Testis (tissue), 2 donors: ENCODE measurements at regions not wholly inside any gene's neighbourhood (a gene's known extent, or its start where the extent isn't known, plus 50 kb on each side); places are given as distances from the start of the nearest gene placed in this dataset.

Source experiments
- DNase-seq: peaks from one replicate; pipeline ENCODE4 v3.0.0-alpha.2; 2019
- H3K27ac ChIP-seq, 2 donors: fragments of 200-600 bp; sonication (generic); one replicate each; pipeline ENCODE4 v1.5.1; 2019
- H3K27me3 ChIP-seq: fragments of 200-600 bp; sonication (generic); one replicate; pipeline ENCODE4 v1.5.1; 2019
- H3K36me3 ChIP-seq: fragments of 200-600 bp; sonication (generic); one replicate; pipeline ENCODE4 v1.5.1; 2017; ENCODE audit warnings: low read depth; ENCODE audit errors: missing control alignments
- H3K4me1 ChIP-seq: fragments of 200-600 bp; sonication (generic); one replicate; pipeline ENCODE4 v1.5.1; 2019
- H3K4me3 ChIP-seq, 2 donors: fragments of 200-600 bp; sonication (generic); one replicate each; pipeline ENCODE4 v1.5.1; 2017 to 2019
- H3K9me3 ChIP-seq: fragments of 200-600 bp; sonication (generic); one replicate; pipeline ENCODE4 v1.5.1; 2017
- CTCF ChIP-seq, 3 experiments: fragments of 450-650 bp in 2 of 3; fragments of 200-600 bp in 1 of 3; sonication (generic) in 1 of 3; IDR thresholded peaks; one replicate each; pipeline ENCODE4 v1.5.1; 2016 to 2019; ENCODE audit warnings: antibody characterized with exemption in 3 of 3, mild to moderate bottlenecking in 2 of 3, moderate library complexity in 1 of 3
- POLR2A ChIP-seq: fragments of 450-650 bp; IDR thresholded peaks from one replicate; pipeline ENCODE4 v1.6.1; 2017; ENCODE audit warnings: antibody characterized with exemption, mild to moderate bottlenecking, moderate library complexity
- WGBS, 2 donors: methylation state at CpG; one replicate each; pipeline ENCODE4 v1.1.5; 2018; 5-methylcytosine and 5-hydroxymethylcytosine counted together
- intact Hi-C: fragments of 100-400 bp; cut with DNase I; formaldehyde crosslinking; loops from one replicate; pipeline ENCODE4 v1.15.1; 2023; ENCODE audit warnings: low total_unique reads

DNA sequence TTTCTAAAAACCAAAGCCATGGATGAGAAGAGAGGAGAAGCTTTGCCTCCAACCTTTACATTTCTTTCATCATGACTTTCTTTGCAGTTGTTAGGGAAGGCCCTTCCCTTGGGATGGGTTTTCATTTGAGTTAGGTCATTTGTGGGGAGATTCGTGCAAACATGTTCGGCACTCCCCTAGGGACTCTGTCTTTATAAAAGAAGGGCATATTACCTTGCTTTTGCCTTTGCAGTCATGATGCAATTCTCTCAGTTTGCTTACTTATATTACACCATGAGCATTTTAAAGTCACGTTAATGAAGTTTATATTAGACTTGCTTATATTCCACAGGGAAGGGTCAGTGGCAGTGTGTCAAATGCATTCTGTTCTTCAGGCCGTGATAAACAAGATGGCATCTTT lies 289.3 kb upstream of the WWC1 start:
- no peak overlapping the region for H3K4me3 ChIP-seq
- no peak for TF ChIP-seq POLR2A
- TF ChIP-seq CTCF (IDR thresholded peaks at IDR 0.05) = no peak
- H3K27ac ChIP-seq = no peak overlapping the region
- no peaks in the 10 kb centered on the region for H3K36me3 ChIP-seq
- intact Hi-C loops = no loop called here
- peaks cover 9% of the 10 kb centered on the region for H3K4me1 ChIP-seq
- DNase-seq = no peak
- WGBS, 2 donors = 39 to 66% methylated on average over 4 of the region's 4 CpGs
- no peaks in the 10 kb centered on the region for H3K27me3 ChIP-seq
- no peaks in the 10 kb centered on the region for H3K9me3 ChIP-seq

- WGBS, 2 donors = 87 to 88% methylated on average over 6 of the region's 6 CpGs
- TF ChIP-seq CTCF (IDR thresholded peaks at IDR 0.05) (no peak), POLR2A (no peak)
Observed at GRCh38 chr5:168005093-168005492, 286.4 kb upstream of the WWC1 start.

GRCh38 chr5:168005936-168006335 lies 285.5 kb upstream of the WWC1 start:
- Histone ChIP-seq H3K4me1 (peaks cover 7% of the 10 kb centered on the region), H3K27ac (no peak overlapping the region), H3K27me3 (no peaks in the 10 kb centered on the region), H3K36me3 (no peaks in the 10 kb centered on the region), H3K4me3 (no peak overlapping the region), H3K9me3 (no peaks in the 10 kb centered on the region)
- no peak for TF ChIP-seq POLR2A
- no peak for TF ChIP-seq CTCF (IDR thresholded peaks at IDR 0.05)
- no peak for DNase-seq
- WGBS, 2 donors = 84 to 89% methylated on average over 3 of the region's 3 CpGs
- intact Hi-C loops = no loop called here

More at GRCh38 chr5:168005093-168005492, 286.4 kb upstream of the WWC1 start:
- Histone ChIP-seq H3K36me3 (no peaks in the 10 kb centered on the region), H3K4me1 (peaks cover 9% of the 10 kb centered on the region), H3K4me3 (no peak overlapping the region), H3K9me3 (no peaks in the 10 kb centered on the region), H3K27me3 (no peaks in the 10 kb centered on the region), H3K27ac (no peak overlapping the region)
- intact Hi-C loops = no loop called here
- DNase-seq = no peak

GRCh38 chr5:168006456-168007130 lies 284.9 kb upstream of the WWC1 start:
- no peaks in the 10 kb centered on the region for H3K9me3 ChIP-seq
- no peak overlapping the region for H3K4me3 ChIP-seq
- H3K27ac ChIP-seq = peak overlapping the region; percentile 2 to 10
- DNase-seq = no peak
- H3K4me1 ChIP-seq = peaks cover under 1% of the 10 kb centered on the region
- TF ChIP-seq POLR2A (no peak), CTCF (IDR thresholded peaks at IDR 0.05) (no peak)
- H3K27me3 ChIP-seq = no peaks in the 10 kb centered on the region
- no peaks in the 10 kb centered on the region for H3K36me3 ChIP-seq
- intact Hi-C loops = no loop called here
- 54 to 61% methylated on average over 10 of the region's 10 CpGs for WGBS, 2 donors

DNA sequence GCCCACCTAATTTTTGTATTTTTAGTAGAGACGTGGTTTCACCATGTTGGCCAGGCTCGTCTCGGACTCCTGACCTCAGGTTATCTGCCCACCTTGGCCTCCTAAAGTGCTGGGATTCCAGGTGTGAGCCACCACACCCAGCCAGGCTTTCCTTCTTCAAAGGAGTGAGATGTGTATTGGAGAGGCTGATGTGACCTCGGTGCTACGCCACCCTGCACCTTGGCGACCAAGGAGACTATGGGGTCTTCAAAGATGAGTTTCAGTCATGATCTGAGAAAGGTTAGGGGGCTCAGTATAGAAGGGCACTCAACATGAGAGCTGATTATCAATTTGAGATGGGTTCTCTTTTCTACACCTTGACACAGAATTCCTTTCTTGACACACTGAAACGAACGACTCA lies 284.2 kb upstream of the WWC1 start:
- Histone ChIP-seq H3K4me3 (no peak overlapping the region), H3K36me3 (no peaks in the 10 kb centered on the region), H3K27me3 (no peaks in the 10 kb centered on the region), H3K27ac (peak overlapping the region in 1 of 2 donors; percentile 2), H3K4me1 (no peaks in the 10 kb centered on the region), H3K9me3 (no peaks in the 10 kb centered on the region)
- intact Hi-C loops = no loop called here
- TF ChIP-seq POLR2A (no peak), CTCF (IDR thresholded peaks at IDR 0.05) (no peak)
- no peak for DNase-seq
- 80 to 82% methylated on average over 7 to 8 of the region's 8 CpGs for WGBS, 2 donors
